ENCODE measurements at regions not wholly inside any gene's neighbourhood (a gene's known extent, or its start where the extent isn't known, plus 50 kb on each side); places are given as distances from the start of the nearest gene placed in this dataset.

- dilution Hi-C loops (cut with HindIII; ENCODE audit: low sequenced_read_pairs, unreplicated experiment): no loop called here
- ATAC-seq (ENCODE audit: low read depth): peak; percentile 30; the same call in 1 of the 2 replicates
- Histone ChIP-seq H2BK15ac (ENCODE audit: low read depth, low read length) (no peak overlapping the region), H3K23ac (ENCODE audit: low read depth, low read length) (no peak overlapping the region), H3K27ac (ENCODE audit: insufficient read depth, low read length) (no peak overlapping the region), H2BK20ac (ENCODE audit: low read depth, low read length) (no peak overlapping the region), H2AK5ac (ENCODE audit: low read depth, low read length) (no peak overlapping the region), H3K4ac (ENCODE audit: low read depth, low read length) (0 out of 2 replicates have a peak overlapping the region, but pooled peaks have one; percentile 16), H2BK120ac (ENCODE audit: low read depth, low read length) (no peak overlapping the region), H3K79me1 (ENCODE audit: low read depth in 1 of 2, low read length in 2 of 2) (no peaks in the 10 kb centered on the region), H4K20me1 (ENCODE audit: insufficient read depth, low read length) (no peaks in the 10 kb centered on the region), H2AFZ (replicated peaks; ENCODE audit: low read length, poor library complexity) (peak overlapping the region; percentile 1), H4K91ac (ENCODE audit: insufficient read depth, low read depth, low read length) (no peak overlapping the region), H3K9ac (ENCODE audit: low read depth, low read length) (no peak overlapping the region), H3K56ac (ENCODE audit: extremely low read depth, insufficient read depth, low read length) (no peak overlapping the region), H2BK5ac (ENCODE audit: low read depth, low read length, poor library complexity, severe bottlenecking) (no peak overlapping the region), H3K36me3 (ENCODE audit: control insufficient read depth, insufficient read depth, low read length) (no peaks in the 10 kb centered on the region), H3K4me2 (ENCODE audit: low read depth, low read length) (no peak overlapping the region), H4K8ac (ENCODE audit: low read depth in 2 of 2, low read length in 2 of 2) (no peak overlapping the region), H3K14ac (replicated peaks; ENCODE audit: low read depth, low read length) (no peak overlapping the region), H3K4me1 (ENCODE audit: control insufficient read depth, insufficient read depth, low read length) (peaks cover 10% of the 10 kb centered on the region; the same call in 1 of the 2 replicates), H3K9me3 (ENCODE audit: control insufficient read depth, insufficient read depth, low read length) (no peaks in the 10 kb centered on the region), H3K9me1 (ENCODE audit: insufficient read depth, low read length) (no peaks in the 10 kb centered on the region), H3K4me3 (ENCODE audit: insufficient read depth, low read depth, low read length) (no peak overlapping the region), H4K5ac (ENCODE audit: low read depth, low read length) (no peak overlapping the region), H3K27me3 (ENCODE audit: control insufficient read depth, insufficient read depth, low read length) (peaks cover 5% of the 10 kb centered on the region), H2AK9ac (replicated peaks; ENCODE audit: low read depth, low read length, poor library complexity) (no peak overlapping the region), H3K18ac (ENCODE audit: low read depth, low read length) (no peak overlapping the region)
- in situ Hi-C loops (cut with MboI; ENCODE audit: low sequenced_read_pairs): no loop called here
- 18% methylated on average over 4 of the region's 11 CpGs; no CpG with 5 or more reads in 1 of the 2 experiments for WGBS, 2 experiments (ENCODE audit: extremely low coverage in 2 of 2, insufficient read length in 1 of 2)
- POLR2A ChIA-PET (ENCODE audit: unreplicated experiment): no interaction called here
- TF ChIP-seq CHD1 (IDR thresholded peaks at IDR 0.05; ENCODE audit: low read depth, low read length) (no peak), MAZ (IDR thresholded peaks at IDR 0.05; ENCODE audit: borderline replicate concordance, low read depth, low read length) (no peak), RCOR1 (IDR thresholded peaks at IDR 0.05; ENCODE audit: insufficient replicate concordance, low read length) (no peak), USF2 (IDR thresholded peaks at IDR 0.05; ENCODE audit: low read depth, low read length) (no peak), POLR2A (IDR thresholded peaks at IDR 0.05; ENCODE audit: low read depth, low read length) (no peak), SMC3 (IDR thresholded peaks at IDR 0.05; ENCODE audit: low read depth, low read length) (no peak), NFE2L2 (IDR thresholded peaks at IDR 0.05; ENCODE audit: low read depth, low read length) (no peak), BHLHE40 (IDR thresholded peaks at IDR 0.05; ENCODE audit: low read depth, low read length) (no peak), CTCF (conservative IDR thresholded peaks at IDR 0.05; ENCODE audit: low read depth, low read length) (no peak), FOS (IDR thresholded peaks at IDR 0.05; ENCODE audit: low read depth, low read length) (no peak), RFX5 (IDR thresholded peaks at IDR 0.05; ENCODE audit: low read depth, low read length) (no peak), CEBPB (IDR thresholded peaks at IDR 0.05; ENCODE audit: low read depth, low read length) (no peak), ELK1 (IDR thresholded peaks at IDR 0.05; ENCODE audit: borderline replicate concordance, low read depth, low read length) (no peak), MXI1 (IDR thresholded peaks at IDR 0.05; ENCODE audit: borderline replicate concordance, low read depth, low read length) (no peak), RAD21 (IDR thresholded peaks at IDR 0.05; ENCODE audit: low read length) (no peak), MAFK (IDR thresholded peaks at IDR 0.05; ENCODE audit: low read depth, low read length) (no peak)
- intact Hi-C loops (cut with micrococcal nuclease): no loop called here
- no TSS peak for BruUV-seq (replicated peaks)
- CTCF ChIA-PET: no interaction called here
- peak; percentile 74 for DNase-seq
These were observed 115.9 kb upstream of the EEPD1 start for GRCh38 chr7:36037121-36037662.
